GM12864 (cell line): ENCODE measurements at regions not wholly inside any gene's neighbourhood (a gene's known extent, or its start where the extent isn't known, plus 50 kb on each side); places are given as distances from the start of the nearest gene placed in this dataset.

Experiments used
- DNase-seq: peaks from one replicate; pipeline ENCODE4 v3.0.0-alpha.2; 2011; ENCODE audit warnings: low read depth
- H3K4me3 ChIP-seq: 2 replicates; pipeline ENCODE4 v1.5.1; 2011; ENCODE audit warnings: mild to moderate bottlenecking, low read depth, low read length, control low read depth
- TF ChIP-seq, protein P1 (sequence below): IDR thresholded peaks from 2 replicates; pipeline ENCODE4 v1.5.1; 2011; ENCODE audit warnings: low read depth, mild to moderate bottlenecking, moderate library complexity, low read length, control low read depth, inconsistent platforms; ENCODE audit errors: missing control alignments

DNA sequence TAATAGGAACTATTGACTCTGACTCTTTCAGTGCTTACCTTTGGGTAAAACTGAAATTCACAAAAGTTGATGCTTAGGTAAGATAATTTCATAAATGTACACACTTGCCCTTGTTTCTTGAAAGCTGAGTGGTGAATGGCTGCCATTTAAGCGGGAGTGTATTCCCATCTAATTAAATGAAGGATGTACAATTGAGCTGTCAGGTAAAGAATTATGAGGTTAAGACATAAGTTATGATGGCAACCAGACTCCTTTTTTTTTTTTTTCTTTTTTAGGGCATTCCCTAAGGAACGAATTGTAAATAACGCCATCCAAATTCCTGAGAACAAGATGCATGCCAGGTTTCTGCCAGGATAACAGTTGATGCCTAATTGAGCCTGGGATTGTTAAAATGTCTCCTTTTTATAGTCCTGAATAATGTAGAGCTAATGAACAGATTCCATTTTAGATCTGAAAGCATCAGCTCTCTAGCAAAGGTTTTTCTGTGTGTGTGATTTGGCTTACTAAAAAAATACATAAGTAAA is 199.7 kb downstream of the ISL1 start:
- TF ChIP-seq, protein P1, sequence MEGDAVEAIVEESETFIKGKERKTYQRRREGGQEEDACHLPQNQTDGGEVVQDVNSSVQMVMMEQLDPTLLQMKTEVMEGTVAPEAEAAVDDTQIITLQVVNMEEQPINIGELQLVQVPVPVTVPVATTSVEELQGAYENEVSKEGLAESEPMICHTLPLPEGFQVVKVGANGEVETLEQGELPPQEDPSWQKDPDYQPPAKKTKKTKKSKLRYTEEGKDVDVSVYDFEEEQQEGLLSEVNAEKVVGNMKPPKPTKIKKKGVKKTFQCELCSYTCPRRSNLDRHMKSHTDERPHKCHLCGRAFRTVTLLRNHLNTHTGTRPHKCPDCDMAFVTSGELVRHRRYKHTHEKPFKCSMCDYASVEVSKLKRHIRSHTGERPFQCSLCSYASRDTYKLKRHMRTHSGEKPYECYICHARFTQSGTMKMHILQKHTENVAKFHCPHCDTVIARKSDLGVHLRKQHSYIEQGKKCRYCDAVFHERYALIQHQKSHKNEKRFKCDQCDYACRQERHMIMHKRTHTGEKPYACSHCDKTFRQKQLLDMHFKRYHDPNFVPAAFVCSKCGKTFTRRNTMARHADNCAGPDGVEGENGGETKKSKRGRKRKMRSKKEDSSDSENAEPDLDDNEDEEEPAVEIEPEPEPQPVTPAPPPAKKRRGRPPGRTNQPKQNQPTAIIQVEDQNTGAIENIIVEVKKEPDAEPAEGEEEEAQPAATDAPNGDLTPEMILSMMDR, result no peak
- DNase-seq, result no peak
- no peak overlapping the region for H3K4me3 ChIP-seq

- DNase-seq, result no peak
- TF ChIP-seq, protein P1, result no peak
- no peak overlapping the region for H3K4me3 ChIP-seq
Observed at GRCh38 chr5:51598026-51598425, 214.8 kb downstream of the ISL1 start.

- DNase-seq, result no peak
- TF ChIP-seq, protein P1, result no peak
- H3K4me3 ChIP-seq, result no peak overlapping the region
Observed at GRCh38 chr5:51599587-51599986, 216.3 kb downstream of the ISL1 start.

GRCh38 chr5:51604324-51604723 is 221.1 kb downstream of the ISL1 start:
- no peak for DNase-seq
- TF ChIP-seq, protein P1, result no peak
- no peak overlapping the region for H3K4me3 ChIP-seq

DNA sequence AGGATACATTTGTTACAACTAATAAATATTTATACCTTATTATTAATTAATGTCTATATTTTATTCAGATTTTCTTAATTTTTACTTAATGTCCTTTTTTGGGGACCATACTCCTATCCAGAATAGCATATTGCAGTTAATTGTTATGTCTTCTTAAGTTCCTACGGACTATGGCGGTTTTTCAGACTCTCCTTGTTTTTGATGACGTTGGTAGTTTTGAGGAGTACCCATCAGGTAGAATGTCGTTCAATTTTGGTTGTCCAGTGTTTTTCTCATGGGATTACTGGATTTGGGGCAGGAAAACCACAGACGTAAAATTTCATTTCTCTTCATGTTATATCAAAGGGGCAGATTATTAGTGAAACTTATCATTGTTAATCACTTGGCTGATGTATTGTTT is 223.7 kb downstream of the ISL1 start:
- TF ChIP-seq, protein P1, result no peak
- H3K4me3 ChIP-seq, result no peak overlapping the region
- DNase-seq, result no peak

- no peak for DNase-seq
- TF ChIP-seq, protein P1, result no peak
- H3K4me3 ChIP-seq, result no peak overlapping the region
Observed at GRCh38 chr5:51618234-51618633, 235.0 kb downstream of the ISL1 start.

GRCh38 chr5:51621156-51621555 is 237.9 kb downstream of the ISL1 start:
- no peak for DNase-seq
- no peak overlapping the region for H3K4me3 ChIP-seq
- TF ChIP-seq, protein P1, result no peak
